CD4-positive, alpha-beta T cell treated with Interleukin-2 at 100 ng/mL for 4 hours (primary cell): ENCODE measurements at regions not wholly inside any gene's neighbourhood (a gene's known extent, or its start where the extent isn't known, plus 50 kb on each side); places are given as distances from the start of the nearest gene placed in this dataset.
"Not testable (repeated sequence)": the region's sequence is repeated elsewhere in the genome, so short reads cannot be mapped to it uniquely, and the experiment has no call there.

Experiments used
- DNase-seq: peaks from one replicate; pipeline ENCODE4 v3.0.0-alpha.2; 2020; ENCODE audit warnings: low spot score

- DNase-seq: peak; percentile 80
Measured at GRCh38 chr12:89880690-89881350, 172.2 kb upstream of the ATP2B1 start.

DNA sequence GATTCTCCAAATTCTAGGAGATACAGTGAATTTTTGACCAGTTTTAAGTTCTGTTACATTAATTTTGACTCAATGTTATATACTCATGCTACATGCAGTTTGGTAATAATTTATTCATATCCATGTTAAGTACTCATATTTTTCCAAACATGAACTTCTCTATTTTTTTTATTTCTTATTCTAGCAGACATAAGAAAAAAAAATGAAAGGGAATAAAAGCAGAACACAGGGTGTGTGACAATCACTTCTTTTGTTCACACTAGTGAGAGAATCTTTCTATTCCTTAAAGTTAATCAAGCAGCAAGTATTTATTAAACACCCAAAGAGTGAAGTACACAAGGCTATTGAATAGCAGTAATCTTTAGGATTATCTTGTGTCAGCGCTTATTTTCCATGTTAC is 171.1 kb upstream of the ATP2B1 start:
- no peak for DNase-seq

DNA sequence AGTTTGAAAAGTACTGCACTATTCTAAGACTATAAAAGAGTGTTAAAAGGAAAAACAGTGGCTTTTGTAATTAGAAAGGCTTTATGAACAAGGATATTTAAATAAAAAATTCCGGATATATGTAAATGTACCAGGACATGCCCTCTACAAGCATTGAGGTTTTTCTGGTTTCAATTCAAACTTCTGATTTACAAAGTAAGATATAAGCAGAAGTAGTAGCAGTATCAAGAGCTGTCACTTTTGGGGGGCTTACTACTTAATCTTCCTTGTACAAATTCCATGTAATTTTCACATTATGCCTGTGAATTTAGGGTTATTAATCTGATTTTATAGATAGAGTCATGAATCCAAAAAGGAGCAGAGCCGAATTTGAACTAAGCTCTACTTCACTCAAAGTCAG is 170.3 kb upstream of the ATP2B1 start:
- DNase-seq: no peak

DNA sequence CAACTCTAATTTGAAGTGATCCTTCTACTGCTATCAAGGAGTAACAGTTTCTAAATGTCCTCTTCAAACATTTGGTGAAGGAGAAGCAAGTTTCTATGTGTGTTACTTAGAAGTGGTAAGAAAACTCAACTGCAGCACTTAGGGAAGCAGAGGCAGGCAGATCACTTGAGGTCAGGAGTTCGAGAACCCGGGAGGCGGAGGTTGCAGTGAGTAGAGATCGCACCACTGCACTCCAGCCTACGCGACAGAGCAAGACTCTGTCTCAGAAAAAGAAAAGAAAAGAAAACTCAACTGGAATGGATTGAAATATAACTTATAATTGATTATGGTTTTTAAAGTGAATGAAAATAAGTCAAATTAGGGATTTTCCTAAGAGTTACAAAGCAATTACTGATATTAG is 169.7 kb upstream of the ATP2B1 start:
- no peak for DNase-seq

DNA sequence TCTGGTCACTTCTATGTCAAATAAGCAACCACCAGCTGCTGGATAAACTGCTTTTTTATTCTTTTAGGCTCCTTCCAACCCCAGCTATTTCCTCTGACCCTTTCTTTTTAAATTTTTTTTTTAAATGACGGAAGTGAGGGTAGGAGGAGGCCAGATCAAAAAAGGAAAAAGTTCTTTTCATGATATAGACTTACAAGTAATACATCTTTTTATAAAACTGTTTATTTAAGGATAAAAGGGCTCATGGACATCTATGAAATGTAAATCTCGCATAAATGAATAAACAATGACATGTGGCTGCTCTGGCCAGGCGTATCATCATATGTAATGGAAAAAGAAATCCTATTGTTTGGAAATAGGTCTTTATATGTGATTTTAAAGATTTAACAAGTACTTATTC is 169.0 kb upstream of the ATP2B1 start:
- no peak for DNase-seq

DNA sequence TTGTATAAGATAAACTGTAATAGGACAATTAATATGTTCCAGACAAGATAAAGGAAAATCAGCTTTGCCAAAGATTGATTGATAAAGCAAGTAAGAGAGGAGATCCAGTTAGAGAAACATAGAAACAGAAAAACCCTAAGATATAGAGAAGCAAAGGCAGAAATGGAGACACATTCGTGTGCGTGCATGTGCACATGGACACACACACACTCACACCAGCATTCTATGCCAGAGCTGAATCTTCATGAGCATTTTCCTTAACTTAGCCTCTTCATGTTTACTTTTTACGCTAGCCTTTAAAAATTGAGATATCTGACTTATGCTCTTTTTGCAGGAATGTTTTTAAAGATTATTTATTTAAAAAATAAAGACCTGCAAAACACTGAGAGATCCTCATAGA is 168.5 kb upstream of the ATP2B1 start:
- no peak for DNase-seq

- DNase-seq: no peak
Measured at GRCh38 chr12:89875809-89876208, 167.2 kb upstream of the ATP2B1 start.

DNA sequence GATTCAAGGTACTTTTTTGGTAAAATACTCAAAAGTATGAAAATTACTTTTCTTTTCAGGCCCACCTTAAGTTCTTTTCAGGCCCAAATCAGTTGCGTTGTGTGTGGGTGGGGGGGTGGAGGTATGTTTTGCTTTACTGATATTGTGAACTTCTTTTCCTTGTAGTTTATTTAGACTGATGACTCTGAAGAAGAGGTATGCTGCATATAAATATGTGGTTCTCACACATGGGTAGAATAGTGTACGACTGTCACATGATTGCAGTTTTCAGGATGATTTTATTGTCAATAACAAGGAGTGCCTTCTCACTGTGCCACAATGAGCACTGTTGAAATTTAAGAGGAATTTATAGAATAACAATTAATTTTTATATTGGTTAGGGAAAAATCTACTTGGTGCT is 166.6 kb upstream of the ATP2B1 start:
- DNase-seq: no peak

GRCh38 chr12:89874146-89874545 is 165.5 kb upstream of the ATP2B1 start:
- DNase-seq: no peak

DNA sequence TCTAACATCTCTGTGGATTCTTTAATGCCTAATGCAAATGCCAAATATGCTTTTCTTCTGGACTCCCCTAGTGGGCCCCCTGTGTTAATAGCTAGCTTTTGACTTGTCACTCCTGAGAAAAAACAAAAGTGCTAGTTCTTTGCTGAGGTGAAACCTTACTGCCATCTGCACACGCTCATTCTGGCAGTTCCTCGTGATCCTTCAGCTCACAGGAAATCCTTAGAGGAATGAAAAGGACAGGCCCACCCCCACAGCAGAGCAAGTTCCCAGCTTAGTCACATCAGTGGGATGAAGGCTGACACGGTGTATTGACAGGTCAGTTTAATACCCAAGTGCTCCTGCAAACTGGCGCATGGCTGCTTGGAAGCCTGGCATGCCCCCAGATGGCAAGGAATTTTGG is 165.1 kb upstream of the ATP2B1 start:
- DNase-seq: no peak

GRCh38 chr12:89872922-89873630 is 164.4 kb upstream of the ATP2B1 start:
- DNase-seq: no peak

DNA sequence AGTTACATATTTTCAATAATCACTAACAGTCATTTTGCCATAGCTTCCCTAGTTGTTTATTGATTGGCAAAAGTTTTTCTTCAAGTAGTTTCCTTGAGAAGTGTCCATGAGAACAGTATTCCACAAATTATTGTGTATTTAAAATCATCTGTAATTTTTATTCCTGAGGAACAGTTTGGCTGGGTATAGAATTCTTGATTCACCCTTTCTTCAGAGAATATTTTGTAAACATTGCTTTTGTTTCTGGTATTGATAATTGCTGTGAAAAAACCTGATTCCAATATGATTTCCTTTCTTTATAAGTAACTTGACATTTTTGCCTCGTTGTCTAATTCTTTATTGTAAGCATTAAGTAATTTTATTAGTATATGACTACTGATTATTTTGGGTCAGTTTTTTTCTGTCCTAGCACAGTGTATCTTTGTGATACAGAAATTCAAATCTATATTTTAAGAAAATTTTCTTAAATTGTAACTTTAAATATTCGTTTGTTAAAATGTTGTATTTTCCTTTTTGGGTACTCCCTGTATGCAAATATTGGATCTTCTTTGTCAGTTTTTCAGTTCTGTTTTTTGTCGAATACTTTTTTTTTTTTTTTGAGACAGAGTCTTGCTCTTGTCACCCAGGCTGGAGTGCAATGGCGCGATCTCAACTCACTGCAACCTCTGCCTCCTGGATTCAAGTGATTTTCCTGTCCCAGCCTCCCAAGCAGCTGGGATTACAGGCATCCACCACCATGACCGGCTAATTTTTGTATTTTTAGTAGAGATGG is 162.0 kb upstream of the ATP2B1 start:
- no peak for DNase-seq

GRCh38 chr12:89867611-89868010 is 159.0 kb upstream of the ATP2B1 start:
- not testable (repeated sequence) for DNase-seq

DNA sequence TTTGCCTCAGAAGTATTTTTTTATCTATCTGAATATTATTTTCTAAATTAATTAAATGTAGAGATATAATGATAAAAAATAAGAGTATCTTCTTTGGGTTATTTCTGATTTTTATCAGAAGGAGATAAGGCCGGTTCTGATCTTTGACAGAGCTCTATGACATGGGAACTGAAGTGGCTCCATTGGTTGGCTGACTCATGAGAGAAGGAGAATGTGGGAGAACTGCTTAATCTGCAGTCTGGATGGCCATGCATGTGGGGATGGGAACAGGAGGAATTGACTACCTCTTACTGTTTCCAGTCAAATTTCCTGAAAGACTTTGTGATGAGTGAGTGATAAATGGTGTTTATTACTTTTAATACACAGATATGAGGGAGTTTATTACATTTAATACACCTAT is 155.8 kb upstream of the ATP2B1 start:
- peak; percentile 31 for DNase-seq

- DNase-seq: peak; percentile 81
Measured at GRCh38 chr12:89863968-89864367, 155.3 kb upstream of the ATP2B1 start.

GRCh38 chr12:89863493-89863938 is 154.9 kb upstream of the ATP2B1 start:
- peak; percentile 93 for DNase-seq

GRCh38 chr12:89862511-89863445 is 154.1 kb upstream of the ATP2B1 start:
- DNase-seq: peak; percentile 74

DNA sequence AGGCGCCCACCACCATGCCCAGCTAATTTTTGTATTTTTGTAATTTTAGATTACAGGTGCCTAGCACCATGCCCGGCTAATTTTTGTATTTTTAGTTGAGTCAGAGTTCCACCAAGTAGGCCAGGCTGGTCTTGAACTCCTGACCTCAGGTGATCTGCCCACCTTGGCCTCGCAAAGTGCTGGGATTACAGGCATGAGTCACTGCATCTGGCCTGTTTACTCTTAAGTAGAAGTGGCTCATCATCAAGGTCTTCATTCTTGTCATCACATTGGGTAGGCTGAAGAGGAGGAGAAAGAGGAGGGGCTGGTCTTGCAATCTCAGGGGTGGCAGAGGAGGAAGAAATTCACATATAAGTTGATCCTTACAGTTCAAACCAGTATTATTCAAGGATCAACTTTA is 152.4 kb upstream of the ATP2B1 start:
- peak; percentile 55 for DNase-seq

GRCh38 chr12:89859508-89860220 is 151.0 kb upstream of the ATP2B1 start:
- peak; percentile 68 for DNase-seq

DNA sequence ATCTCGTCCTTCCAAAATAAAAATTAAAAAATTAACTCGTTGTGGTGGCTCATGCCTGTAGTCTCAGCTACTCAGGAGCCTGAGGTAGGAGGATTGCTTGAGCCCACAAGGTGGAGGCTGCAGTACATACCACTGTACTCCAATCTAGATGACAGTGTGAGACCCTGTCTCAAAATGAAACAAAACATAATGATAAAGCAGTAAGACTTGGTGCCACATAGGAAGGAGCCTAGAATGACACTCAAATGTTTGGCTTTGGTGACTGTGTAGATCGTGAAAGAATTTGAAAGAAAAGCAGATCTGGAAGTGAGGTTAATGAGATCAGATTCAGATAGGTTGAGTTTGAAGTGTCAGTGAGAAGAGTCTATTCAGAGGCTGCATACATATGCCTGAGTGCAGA is 150.1 kb upstream of the ATP2B1 start:
- DNase-seq: no peak

- DNase-seq: no peak
Measured at GRCh38 chr12:89857652-89858274, 149.1 kb upstream of the ATP2B1 start.
